ENCODE measurements at regions not wholly inside any gene's neighbourhood (a gene's known extent, or its start where the extent isn't known, plus 50 kb on each side); places are given as distances from the start of the nearest gene placed in this dataset.

- no peak for DNase-seq
- H3K4me3 ChIP-seq = no peak overlapping the region
- intact Hi-C loops (cut with DNase I; ENCODE audit: low total_unique reads) = no loop called here
- peaks cover 0 to 10% (median 0%) of the 10 kb centered on the region in 4 donors for H3K4me1 ChIP-seq
- H3K27me3 ChIP-seq = no peaks in the 10 kb centered on the region
- TF ChIP-seq CTCF (IDR thresholded peaks at IDR 0.05) = no peak
- H3K27ac ChIP-seq = no peak overlapping the region
- peaks cover 0 to 4% (median 0%) of the 10 kb centered on the region in 3 donors for H3K9me3 ChIP-seq
- no peaks in the 10 kb centered on the region for H3K36me3 ChIP-seq
Observed at GRCh38 chrX:11995146-11995545, 143.1 kb upstream of the FRMPD4 start.

GRCh38 chrX:11996810-11997209 lies 141.5 kb upstream of the FRMPD4 start:
- no peaks in the 10 kb centered on the region for H3K36me3 ChIP-seq
- no peaks in the 10 kb centered on the region for H3K27me3 ChIP-seq
- H3K27ac ChIP-seq = no peak overlapping the region
- DNase-seq = no peak
- TF ChIP-seq CTCF (IDR thresholded peaks at IDR 0.05) = no peak
- H3K9me3 ChIP-seq = peaks cover 0 to 4% (median 0%) of the 10 kb centered on the region in 3 donors
- intact Hi-C loops (cut with DNase I; ENCODE audit: low total_unique reads) = no loop called here
- H3K4me3 ChIP-seq = no peak overlapping the region
- H3K4me1 ChIP-seq = peaks cover 0 to 10% (median 0%) of the 10 kb centered on the region in 4 donors

- Histone ChIP-seq H3K36me3 (no peaks in the 10 kb centered on the region), H3K9me3 (peaks cover 0 to 4% (median 0%) of the 10 kb centered on the region in 3 donors), H3K4me1 (peaks cover 0 to 4% (median 0%) of the 10 kb centered on the region in 4 donors), H3K27me3 (no peaks in the 10 kb centered on the region), H3K27ac (no peak overlapping the region), H3K4me3 (no peak overlapping the region)
- DNase-seq = no peak
- intact Hi-C loops (cut with DNase I; ENCODE audit: low total_unique reads) = no loop called here
- TF ChIP-seq CTCF (IDR thresholded peaks at IDR 0.05) = no peak
Observed at GRCh38 chrX:11998944-11999343, 139.3 kb upstream of the FRMPD4 start.

GRCh38 chrX:12002876-12003275 lies 135.4 kb upstream of the FRMPD4 start:
- intact Hi-C loops (cut with DNase I; ENCODE audit: low total_unique reads) = no loop called here
- Histone ChIP-seq H3K27ac (no peak overlapping the region), H3K9me3 (no peaks in the 10 kb centered on the region), H3K27me3 (no peaks in the 10 kb centered on the region), H3K4me1 (no peaks in the 10 kb centered on the region), H3K4me3 (no peak overlapping the region), H3K36me3 (no peaks in the 10 kb centered on the region)
- TF ChIP-seq CTCF (IDR thresholded peaks at IDR 0.05) = no peak
- no peak for DNase-seq

- intact Hi-C loops (cut with DNase I; ENCODE audit: low total_unique reads) = no loop called here
- TF ChIP-seq CTCF (IDR thresholded peaks at IDR 0.05) = no peak
Observed at GRCh38 chrX:12007881-12008280, 130.4 kb upstream of the FRMPD4 start.

GRCh38 chrX:12010436-12010835 lies 127.8 kb upstream of the FRMPD4 start:
- intact Hi-C loops (cut with DNase I; ENCODE audit: low total_unique reads) = no loop called here
- DNase-seq = no peak
- Histone ChIP-seq H3K4me1 (no peaks in the 10 kb centered on the region), H3K27me3 (no peaks in the 10 kb centered on the region), H3K27ac (no peak overlapping the region), H3K4me3 (no peak overlapping the region), H3K9me3 (no peaks in the 10 kb centered on the region), H3K36me3 (no peaks in the 10 kb centered on the region)
- no peak for TF ChIP-seq CTCF (IDR thresholded peaks at IDR 0.05)

More at GRCh38 chrX:12007881-12008280, 130.4 kb upstream of the FRMPD4 start:
- DNase-seq = no peak
- no peaks in the 10 kb centered on the region for H3K9me3 ChIP-seq
- H3K4me1 ChIP-seq = no peaks in the 10 kb centered on the region
- no peaks in the 10 kb centered on the region for H3K27me3 ChIP-seq
- H3K4me3 ChIP-seq = no peak overlapping the region
- H3K27ac ChIP-seq = no peak overlapping the region
- no peaks in the 10 kb centered on the region for H3K36me3 ChIP-seq
